ENCODE measurements at regions not wholly inside any gene's neighbourhood (a gene's known extent, or its start where the extent isn't known, plus 50 kb on each side); places are given as distances from the start of the nearest gene placed in this dataset.

DNA sequence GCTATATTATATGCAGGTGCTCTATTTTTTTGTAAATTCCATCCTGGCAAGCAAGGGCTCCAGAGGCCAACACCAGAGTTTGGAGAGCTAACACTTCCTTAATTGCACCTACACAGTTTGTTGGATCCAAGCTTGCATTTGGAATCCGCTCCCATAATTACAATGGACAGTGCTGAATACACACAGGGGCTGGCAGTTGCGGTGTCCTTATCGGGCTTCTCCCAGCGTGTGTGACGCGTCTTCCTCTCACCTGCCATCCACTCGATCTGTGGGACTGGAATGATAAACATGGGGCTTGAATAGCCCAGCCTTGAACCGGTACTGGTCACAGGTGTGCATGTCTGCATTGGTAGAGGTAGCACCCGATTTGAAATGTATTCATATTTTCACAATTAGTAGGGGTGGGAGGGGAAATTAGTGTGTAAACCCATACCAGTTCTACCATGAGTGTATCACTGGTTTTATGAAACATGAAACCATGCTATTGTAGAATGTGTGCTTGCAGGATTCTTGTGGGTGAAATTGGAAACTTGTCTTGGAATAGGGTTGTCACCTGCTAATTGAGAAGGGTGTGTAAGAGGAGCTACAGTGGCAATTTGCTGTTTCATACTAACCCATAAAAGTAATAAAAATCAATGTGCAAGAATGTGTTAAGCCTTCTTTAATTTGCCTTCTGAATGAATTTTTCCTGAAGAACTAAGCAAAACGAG is 316.5 kb downstream of the WDR11 start:
- TF ChIP-seq POLR2A (IDR thresholded peaks at IDR 0.05): no peak
- TF ChIP-seq, protein P1, sequence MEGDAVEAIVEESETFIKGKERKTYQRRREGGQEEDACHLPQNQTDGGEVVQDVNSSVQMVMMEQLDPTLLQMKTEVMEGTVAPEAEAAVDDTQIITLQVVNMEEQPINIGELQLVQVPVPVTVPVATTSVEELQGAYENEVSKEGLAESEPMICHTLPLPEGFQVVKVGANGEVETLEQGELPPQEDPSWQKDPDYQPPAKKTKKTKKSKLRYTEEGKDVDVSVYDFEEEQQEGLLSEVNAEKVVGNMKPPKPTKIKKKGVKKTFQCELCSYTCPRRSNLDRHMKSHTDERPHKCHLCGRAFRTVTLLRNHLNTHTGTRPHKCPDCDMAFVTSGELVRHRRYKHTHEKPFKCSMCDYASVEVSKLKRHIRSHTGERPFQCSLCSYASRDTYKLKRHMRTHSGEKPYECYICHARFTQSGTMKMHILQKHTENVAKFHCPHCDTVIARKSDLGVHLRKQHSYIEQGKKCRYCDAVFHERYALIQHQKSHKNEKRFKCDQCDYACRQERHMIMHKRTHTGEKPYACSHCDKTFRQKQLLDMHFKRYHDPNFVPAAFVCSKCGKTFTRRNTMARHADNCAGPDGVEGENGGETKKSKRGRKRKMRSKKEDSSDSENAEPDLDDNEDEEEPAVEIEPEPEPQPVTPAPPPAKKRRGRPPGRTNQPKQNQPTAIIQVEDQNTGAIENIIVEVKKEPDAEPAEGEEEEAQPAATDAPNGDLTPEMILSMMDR (IDR thresholded peaks at IDR 0.05): no peak
- no peak for TF ChIP-seq EP300 (IDR thresholded peaks at IDR 0.05)

All from stomach (tissue), 4 donors.